H1 (cell line): ENCODE measurements at regions not wholly inside any gene's neighbourhood (a gene's known extent, or its start where the extent isn't known, plus 50 kb on each side); places are given as distances from the start of the nearest gene placed in this dataset.

Source experiments
- BRCA1 ChIP-seq: IDR thresholded peaks from 2 replicates; pipeline ENCODE4 v1.6.1; 2012; ENCODE audit warnings: low read depth, low read length, improper control_type of control experiment
- CEBPB ChIP-seq: IDR thresholded peaks from 2 replicates; pipeline ENCODE4 v1.6.1; 2012; ENCODE audit warnings: low read depth, low read length
- CHD2 ChIP-seq: IDR thresholded peaks from 2 replicates; pipeline ENCODE4 v1.6.1; 2012; ENCODE audit warnings: low read length, improper control_type of control experiment
- POLR2A ChIP-seq, 2 experiments: IDR thresholded peaks; 1 replicate in 1 of 2; 2 replicates in 1 of 2; pipeline ENCODE4 v1.6.1; 2011; ENCODE audit warnings: low read depth in 2 of 2, low read length in 2 of 2, mild to moderate bottlenecking in 2 of 2; ENCODE audit errors: control extremely low read depth in 1 of 2
- SAP30 ChIP-seq: fragments of 300-600 bp; sonication (generic); IDR thresholded peaks from 2 replicates; pipeline ENCODE4 v1.7.1; 2012; ENCODE audit warnings: low read length, moderate library complexity, mild to moderate bottlenecking, inconsistent platforms; ENCODE audit not compliant: insufficient read depth, insufficient replicate concordance

GRCh38 chr12:95358111-95359083 lies 115.6 kb upstream of the METAP2 start (continued):
- TF ChIP-seq BRCA1 (no peak), CEBPB (no peak), CHD2 (no peak), SAP30 (no peak), POLR2A (IDR thresholded peaks at IDR 0.05; ENCODE audit: control extremely low read depth in 1 of 2, low read depth in 2 of 2, low read length in 2 of 2) (no peak)
